ENCODE measurements at regions not wholly inside any gene's neighbourhood (a gene's known extent, or its start where the extent isn't known, plus 50 kb on each side); places are given as distances from the start of the nearest gene placed in this dataset.

DNA sequence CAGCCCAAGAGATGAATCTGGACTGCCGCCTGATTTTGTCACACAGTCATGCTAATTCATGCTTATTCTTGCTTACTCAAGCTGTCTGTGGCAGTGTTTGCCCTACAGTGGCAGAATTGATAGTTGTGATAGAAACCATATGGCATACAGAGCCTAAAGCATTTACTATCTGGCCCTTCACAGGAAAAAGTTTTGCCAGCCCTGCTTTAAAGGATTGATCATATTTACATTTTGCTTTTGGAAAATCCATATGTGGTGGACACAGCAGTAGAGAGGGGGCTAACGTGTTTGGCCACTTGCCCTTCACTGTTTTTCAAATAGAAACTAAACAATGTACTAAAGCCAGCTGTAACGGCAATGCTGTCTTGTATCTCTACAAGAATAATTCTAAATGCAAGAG lies 974.0 kb upstream of the GHITM start:
- DNase-seq, result no peak
- peak overlapping the region; percentile 88 for H2BK15ac ChIP-seq (replicated peaks; ENCODE audit: low read depth)
- H4K5ac ChIP-seq (ENCODE audit: low read length), result no peak overlapping the region
- no peaks in the 10 kb centered on the region for H3K36me3 ChIP-seq (ENCODE audit: control insufficient read depth, insufficient read depth, low read length)
- H2AK5ac ChIP-seq (ENCODE audit: low read length), result no peak overlapping the region
- no CpG with 5 or more reads among the region's 3 CpGs for WGBS (ENCODE audit: extremely low coverage, insufficient coverage, low lambda C conversion rate)
- no peak overlapping the region for H3K4ac ChIP-seq (ENCODE audit: low read depth, low read length)
- H3K79me1 ChIP-seq (ENCODE audit: low read length), result no peaks in the 10 kb centered on the region
- no peak overlapping the region for H2BK120ac ChIP-seq (ENCODE audit: low read depth, low read length)
- no peak overlapping the region for H3K4me3 ChIP-seq (ENCODE audit: low read length)
- H3K9ac ChIP-seq (ENCODE audit: low read length), result no peak overlapping the region
- no peak overlapping the region for H3K56ac ChIP-seq (ENCODE audit: low read length)
- no peaks in the 10 kb centered on the region for H3K27me3 ChIP-seq (ENCODE audit: insufficient read depth, low read length, poor library complexity)
- peak overlapping the region; percentile 40 for H2BK5ac ChIP-seq (ENCODE audit: low read length)
- H3K79me2 ChIP-seq (ENCODE audit: control insufficient read depth, insufficient read depth, low read length), result no peaks in the 10 kb centered on the region
- no peak overlapping the region for H3K23ac ChIP-seq (ENCODE audit: low read length)
- peaks cover 3% of the 10 kb centered on the region for H3K4me1 ChIP-seq (ENCODE audit: control insufficient read depth, low read depth, low read length)
- no peak overlapping the region for H4K8ac ChIP-seq (ENCODE audit: low read depth, low read length)
- peak overlapping the region; percentile 90 for H3K18ac ChIP-seq (ENCODE audit: low read length)
- no peak overlapping the region for H3K4me2 ChIP-seq (ENCODE audit: low read length)
- H3K27ac ChIP-seq (ENCODE audit: low read depth, low read length), result no peak overlapping the region

GRCh38 chr10:83166344-83166743 lies 973.0 kb upstream of the GHITM start:
- Histone ChIP-seq H3K36me3 (ENCODE audit: control insufficient read depth, insufficient read depth, low read length) (no peaks in the 10 kb centered on the region), H3K79me1 (ENCODE audit: low read length) (no peaks in the 10 kb centered on the region), H3K9ac (ENCODE audit: low read length) (no peak overlapping the region), H3K4ac (ENCODE audit: low read depth, low read length) (no peak overlapping the region), H2AK5ac (ENCODE audit: low read length) (no peak overlapping the region), H4K8ac (ENCODE audit: low read depth, low read length) (no peak overlapping the region), H3K4me3 (ENCODE audit: low read length) (no peak overlapping the region), H3K27me3 (ENCODE audit: insufficient read depth, low read length, poor library complexity) (no peaks in the 10 kb centered on the region), H4K5ac (ENCODE audit: low read length) (no peak overlapping the region), H3K4me1 (ENCODE audit: control insufficient read depth, low read depth, low read length) (peaks cover 3% of the 10 kb centered on the region), H3K79me2 (ENCODE audit: control insufficient read depth, insufficient read depth, low read length) (no peaks in the 10 kb centered on the region), H2BK120ac (ENCODE audit: low read depth, low read length) (no peak overlapping the region), H3K27ac (ENCODE audit: low read depth, low read length) (no peak overlapping the region), H3K23ac (ENCODE audit: low read length) (no peak overlapping the region), H3K18ac (ENCODE audit: low read length) (no peak overlapping the region), H2BK15ac (replicated peaks; ENCODE audit: low read depth) (no peak overlapping the region), H3K4me2 (ENCODE audit: low read length) (no peak overlapping the region), H2BK5ac (ENCODE audit: low read length) (no peak overlapping the region), H3K56ac (ENCODE audit: low read length) (no peak overlapping the region)
- DNase-seq, result peak; percentile 94
- WGBS (ENCODE audit: extremely low coverage, insufficient coverage, low lambda C conversion rate), result no CpG with 5 or more reads among the region's 5 CpGs

GRCh38 chr10:83167081-83167480 lies 972.2 kb upstream of the GHITM start:
- H3K4me1 ChIP-seq (ENCODE audit: control insufficient read depth, low read depth, low read length), result peaks cover 3% of the 10 kb centered on the region
- H4K5ac ChIP-seq (ENCODE audit: low read length), result no peak overlapping the region
- no peak overlapping the region for H3K4me3 ChIP-seq (ENCODE audit: low read length)
- H2AK5ac ChIP-seq (ENCODE audit: low read length), result no peak overlapping the region
- H3K79me2 ChIP-seq (ENCODE audit: control insufficient read depth, insufficient read depth, low read length), result no peaks in the 10 kb centered on the region
- H3K18ac ChIP-seq (ENCODE audit: low read length), result no peak overlapping the region
- no peak overlapping the region for H2BK5ac ChIP-seq (ENCODE audit: low read length)
- H3K56ac ChIP-seq (ENCODE audit: low read length), result no peak overlapping the region
- no CpG with 5 or more reads among the region's 4 CpGs for WGBS (ENCODE audit: extremely low coverage, insufficient coverage, low lambda C conversion rate)
- no peak overlapping the region for H3K9ac ChIP-seq (ENCODE audit: low read length)
- no peak overlapping the region for H2BK120ac ChIP-seq (ENCODE audit: low read depth, low read length)
- H3K4ac ChIP-seq (ENCODE audit: low read depth, low read length), result no peak overlapping the region
- no peak overlapping the region for H3K4me2 ChIP-seq (ENCODE audit: low read length)
- H3K23ac ChIP-seq (ENCODE audit: low read length), result no peak overlapping the region
- no peaks in the 10 kb centered on the region for H3K27me3 ChIP-seq (ENCODE audit: insufficient read depth, low read length, poor library complexity)
- no peak overlapping the region for H3K27ac ChIP-seq (ENCODE audit: low read depth, low read length)
- H3K79me1 ChIP-seq (ENCODE audit: low read length), result no peaks in the 10 kb centered on the region
- no peaks in the 10 kb centered on the region for H3K36me3 ChIP-seq (ENCODE audit: control insufficient read depth, insufficient read depth, low read length)
- H2BK15ac ChIP-seq (replicated peaks; ENCODE audit: low read depth), result no peak overlapping the region
- DNase-seq, result peak; percentile 81
- H4K8ac ChIP-seq (ENCODE audit: low read depth, low read length), result no peak overlapping the region

DNA sequence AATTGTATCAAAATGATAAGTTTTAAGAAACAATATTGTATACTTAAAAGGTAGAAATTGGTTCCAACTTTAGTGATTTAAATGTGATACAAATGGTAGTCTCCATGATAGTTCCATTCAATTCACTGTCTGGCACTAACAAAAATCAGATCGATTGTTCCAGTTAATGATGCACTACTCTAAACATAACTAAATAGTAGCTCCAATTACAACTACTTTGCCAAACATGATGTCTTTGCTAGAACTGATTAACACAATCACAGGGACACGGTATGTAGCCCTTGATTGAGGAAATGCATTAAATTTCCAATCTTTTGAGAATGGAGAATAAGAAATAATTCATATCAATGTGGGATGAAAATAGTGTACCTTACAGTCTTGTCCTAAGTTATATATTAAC lies 962.4 kb upstream of the GHITM start:
- no peak for DNase-seq
- H2BK15ac ChIP-seq (replicated peaks; ENCODE audit: low read depth), result no peak overlapping the region
- H3K56ac ChIP-seq (ENCODE audit: low read length), result no peak overlapping the region
- H3K36me3 ChIP-seq (ENCODE audit: control insufficient read depth, insufficient read depth, low read length), result no peaks in the 10 kb centered on the region
- no CpG with 5 or more reads among the region's 2 CpGs for WGBS (ENCODE audit: extremely low coverage, insufficient coverage, low lambda C conversion rate)
- H3K23ac ChIP-seq (ENCODE audit: low read length), result no peak overlapping the region
- H3K27ac ChIP-seq (ENCODE audit: low read depth, low read length), result no peak overlapping the region
- no peak overlapping the region for H3K9ac ChIP-seq (ENCODE audit: low read length)
- H3K4me3 ChIP-seq (ENCODE audit: low read length), result no peak overlapping the region
- no peak overlapping the region for H3K18ac ChIP-seq (ENCODE audit: low read length)
- no peak overlapping the region for H2BK5ac ChIP-seq (ENCODE audit: low read length)
- no peaks in the 10 kb centered on the region for H3K4me1 ChIP-seq (ENCODE audit: control insufficient read depth, low read depth, low read length)
- no peaks in the 10 kb centered on the region for H3K79me1 ChIP-seq (ENCODE audit: low read length)
- no peaks in the 10 kb centered on the region for H3K27me3 ChIP-seq (ENCODE audit: insufficient read depth, low read length, poor library complexity)
- no peak overlapping the region for H2AK5ac ChIP-seq (ENCODE audit: low read length)
- H2BK120ac ChIP-seq (ENCODE audit: low read depth, low read length), result no peak overlapping the region
- H3K4me2 ChIP-seq (ENCODE audit: low read length), result no peak overlapping the region
- no peak overlapping the region for H3K4ac ChIP-seq (ENCODE audit: low read depth, low read length)
- no peaks in the 10 kb centered on the region for H3K79me2 ChIP-seq (ENCODE audit: control insufficient read depth, insufficient read depth, low read length)
- no peak overlapping the region for H4K8ac ChIP-seq (ENCODE audit: low read depth, low read length)
- H4K5ac ChIP-seq (ENCODE audit: low read length), result no peak overlapping the region

DNA sequence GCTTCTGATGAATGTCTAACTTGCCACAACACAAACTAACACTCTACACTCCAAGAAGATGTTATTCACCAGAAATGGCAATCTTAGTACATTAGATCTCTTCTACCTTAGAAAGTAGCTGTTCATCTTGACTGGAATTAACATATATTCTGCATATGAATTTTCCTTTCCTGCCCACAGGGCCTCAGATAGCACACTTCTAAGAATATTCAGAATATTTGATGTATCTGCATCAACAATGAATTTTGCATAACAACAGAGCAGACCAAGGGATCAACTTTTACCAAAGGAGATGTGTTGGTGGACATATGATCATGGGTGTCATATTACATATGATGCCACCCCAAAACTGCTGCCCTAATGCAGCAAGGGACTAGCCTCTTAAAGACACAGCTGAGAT lies 960.8 kb upstream of the GHITM start:
- H3K27ac ChIP-seq (ENCODE audit: low read depth, low read length), result no peak overlapping the region
- H3K56ac ChIP-seq (ENCODE audit: low read length), result no peak overlapping the region
- H2BK5ac ChIP-seq (ENCODE audit: low read length), result no peak overlapping the region
- no peak overlapping the region for H2AK5ac ChIP-seq (ENCODE audit: low read length)
- DNase-seq, result no peak
- H3K4me1 ChIP-seq (ENCODE audit: control insufficient read depth, low read depth, low read length), result no peaks in the 10 kb centered on the region
- H3K79me2 ChIP-seq (ENCODE audit: control insufficient read depth, insufficient read depth, low read length), result no peaks in the 10 kb centered on the region
- no peak overlapping the region for H3K18ac ChIP-seq (ENCODE audit: low read length)
- H3K79me1 ChIP-seq (ENCODE audit: low read length), result no peaks in the 10 kb centered on the region
- no peak overlapping the region for H3K9ac ChIP-seq (ENCODE audit: low read length)
- H2BK15ac ChIP-seq (replicated peaks; ENCODE audit: low read depth), result no peak overlapping the region
- no peak overlapping the region for H3K23ac ChIP-seq (ENCODE audit: low read length)
- no peaks in the 10 kb centered on the region for H3K36me3 ChIP-seq (ENCODE audit: control insufficient read depth, insufficient read depth, low read length)
- no peaks in the 10 kb centered on the region for H3K27me3 ChIP-seq (ENCODE audit: insufficient read depth, low read length, poor library complexity)
- no peak overlapping the region for H4K5ac ChIP-seq (ENCODE audit: low read length)
- H3K4ac ChIP-seq (ENCODE audit: low read depth, low read length), result no peak overlapping the region
- no peak overlapping the region for H3K4me3 ChIP-seq (ENCODE audit: low read length)
- no peak overlapping the region for H3K4me2 ChIP-seq (ENCODE audit: low read length)
- H2BK120ac ChIP-seq (ENCODE audit: low read depth, low read length), result no peak overlapping the region
- H4K8ac ChIP-seq (ENCODE audit: low read depth, low read length), result no peak overlapping the region

DNA sequence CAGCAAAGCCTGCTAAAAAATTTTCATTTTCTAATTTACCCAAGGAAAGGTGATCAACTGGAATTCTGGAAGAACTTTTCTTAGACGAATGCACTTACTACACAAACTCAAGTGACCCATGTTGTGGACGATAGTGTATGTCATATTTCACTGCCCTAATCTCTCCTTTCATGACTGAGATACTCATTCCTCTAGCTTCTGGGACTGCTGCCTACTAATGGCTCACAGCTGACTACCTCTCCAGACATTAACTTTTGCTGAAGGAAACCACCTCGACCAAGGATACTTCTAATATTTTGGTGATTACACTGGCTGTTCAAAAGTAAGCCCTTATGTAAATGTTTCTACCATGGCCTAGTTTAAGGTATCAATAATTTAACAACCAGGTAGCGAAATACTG lies 959.9 kb upstream of the GHITM start:
- no peaks in the 10 kb centered on the region for H3K4me1 ChIP-seq (ENCODE audit: control insufficient read depth, low read depth, low read length)
- no peak overlapping the region for H3K18ac ChIP-seq (ENCODE audit: low read length)
- no peak overlapping the region for H3K4me2 ChIP-seq (ENCODE audit: low read length)
- H3K23ac ChIP-seq (ENCODE audit: low read length), result no peak overlapping the region
- DNase-seq, result no peak
- no peak overlapping the region for H2BK120ac ChIP-seq (ENCODE audit: low read depth, low read length)
- WGBS (ENCODE audit: extremely low coverage, insufficient coverage, low lambda C conversion rate), result no CpG with 5 or more reads among the region's 4 CpGs
- no peak overlapping the region for H4K8ac ChIP-seq (ENCODE audit: low read depth, low read length)
- H3K4me3 ChIP-seq (ENCODE audit: low read length), result no peak overlapping the region
- no peak overlapping the region for H3K56ac ChIP-seq (ENCODE audit: low read length)
- no peak overlapping the region for H2BK15ac ChIP-seq (replicated peaks; ENCODE audit: low read depth)
- no peak overlapping the region for H4K5ac ChIP-seq (ENCODE audit: low read length)
- H3K9ac ChIP-seq (ENCODE audit: low read length), result no peak overlapping the region
- H3K36me3 ChIP-seq (ENCODE audit: control insufficient read depth, insufficient read depth, low read length), result no peaks in the 10 kb centered on the region
- no peaks in the 10 kb centered on the region for H3K79me2 ChIP-seq (ENCODE audit: control insufficient read depth, insufficient read depth, low read length)
- H3K27me3 ChIP-seq (ENCODE audit: insufficient read depth, low read length, poor library complexity), result no peaks in the 10 kb centered on the region
- no peak overlapping the region for H2AK5ac ChIP-seq (ENCODE audit: low read length)
- H2BK5ac ChIP-seq (ENCODE audit: low read length), result no peak overlapping the region
- no peak overlapping the region for H3K27ac ChIP-seq (ENCODE audit: low read depth, low read length)
- no peaks in the 10 kb centered on the region for H3K79me1 ChIP-seq (ENCODE audit: low read length)
- H3K4ac ChIP-seq (ENCODE audit: low read depth, low read length), result no peak overlapping the region

All from mesendoderm (in vitro differentiated cells).